DND-41 (cell line): ENCODE measurements at regions not wholly inside any gene's neighbourhood (a gene's known extent, or its start where the extent isn't known, plus 50 kb on each side); places are given as distances from the start of the nearest gene placed in this dataset.

Experiments
- CTCF ChIP-seq: IDR thresholded peaks from 2 replicates; pipeline ENCODE4 v1.5.1; 2012; ENCODE audit warnings: borderline replicate concordance, low read length, moderate library complexity, mild to moderate bottlenecking; ENCODE audit not compliant: poor library complexity, severe bottlenecking; ENCODE audit errors: extremely low read depth
- EZH2 ChIP-seq: IDR thresholded peaks from 3 replicates; pipeline ENCODE4 v1.6.1; 2012; ENCODE audit warnings: borderline replicate concordance, low read depth, mild to moderate bottlenecking, moderate library complexity, low read length, inconsistent platforms; ENCODE audit not compliant: severe bottlenecking

DNA sequence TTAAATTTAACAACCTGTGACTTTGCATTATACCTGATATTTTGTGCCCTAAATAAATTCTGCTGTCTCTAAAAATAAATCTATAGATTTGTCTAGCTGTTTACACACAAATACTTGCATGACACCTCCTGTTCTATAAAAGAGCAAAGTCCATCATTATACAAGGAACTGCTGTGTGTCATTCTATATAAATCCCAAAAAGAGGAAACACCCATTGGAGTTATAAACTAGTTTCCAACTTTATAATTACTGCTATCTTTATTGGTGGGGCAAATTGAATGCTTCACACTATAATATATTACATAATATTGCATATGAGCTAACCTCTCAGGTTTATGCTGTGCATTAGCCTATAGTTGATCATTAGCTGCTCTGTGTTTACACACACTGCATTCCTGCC is 504.4 kb downstream of the SATB2 start:
- TF ChIP-seq EZH2: no peak
- no peak for TF ChIP-seq CTCF
